Esophagus squamous epithelium (tissue), 5 donors: ENCODE measurements at regions not wholly inside any gene's neighbourhood (a gene's known extent, or its start where the extent isn't known, plus 50 kb on each side); places are given as distances from the start of the nearest gene placed in this dataset.

Experiments used
- DNase-seq: peaks from one replicate; lab custom pipeline; 2025; lab: John Stamatoyannopoulos, UW
- H3K27ac ChIP-seq, 4 donors: fragments of 200-600 bp; sonication (generic); one replicate each; pipeline ENCODE4 v1.5.1; 2016 to 2019; ENCODE audit warnings: mild to moderate bottlenecking in 1 of 4
- H3K27me3 ChIP-seq, 4 donors: fragments of 200-600 bp; sonication (generic); 1 replicate in 3 of 4; 2 replicates in 1 of 4; pipeline versions ENCODE4 v1.5.1 to v1.6.0; 2017 to 2021; ENCODE audit warnings: antibody characterized with exemption in 1 of 4
- H3K36me3 ChIP-seq, 3 donors: fragments of 200-600 bp; sonication (generic); one replicate each; pipeline ENCODE4 v1.5.1; 2016 to 2019
- H3K4me1 ChIP-seq, 3 donors: fragments of 200-600 bp; sonication (generic); one replicate each; pipeline ENCODE4 v1.5.1; 2017 to 2019
- H3K4me3 ChIP-seq, 4 donors: fragments of 200-600 bp; sonication (generic); 1 replicate in 3 of 4; 2 replicates in 1 of 4; pipeline ENCODE4 v1.5.1; 2016 to 2019; ENCODE audit warnings: mild to moderate bottlenecking in 2 of 4, moderate library complexity in 1 of 4
- H3K9me3 ChIP-seq, 3 donors: fragments of 200-600 bp; sonication (generic); one replicate each; pipeline ENCODE4 v1.5.1; 2016 to 2019
- CTCF ChIP-seq, 6 experiments: fragments of 450-650 bp in 4 of 6; fragments of 200-600 bp in 2 of 6; sonication (generic) in 2 of 6; IDR thresholded peaks; one replicate each; pipeline ENCODE4 v1.5.1; 2016 to 2019; ENCODE audit warnings: antibody characterized with exemption in 6 of 6, mild to moderate bottlenecking in 4 of 6, moderate library complexity in 4 of 6
- POLR2A ChIP-seq, 4 donors: fragments of 450-650 bp; IDR thresholded peaks; one replicate each; pipeline ENCODE4 v1.6.1; 2017; ENCODE audit warnings: antibody characterized with exemption in 4 of 4, mild to moderate bottlenecking in 4 of 4, moderate library complexity in 3 of 4
- WGBS, 2 donors: methylation state at CpG; one replicate each; pipeline ENCODE4 v1.1.5; 2018; 5-methylcytosine and 5-hydroxymethylcytosine counted together
- intact Hi-C: fragments of 100-400 bp; cut with DNase I; formaldehyde crosslinking; loops from one replicate; pipeline ENCODE4 v1.15.0; 2022
- donor health status: DM: yes; HTN: yes; CAD: no.

DNA sequence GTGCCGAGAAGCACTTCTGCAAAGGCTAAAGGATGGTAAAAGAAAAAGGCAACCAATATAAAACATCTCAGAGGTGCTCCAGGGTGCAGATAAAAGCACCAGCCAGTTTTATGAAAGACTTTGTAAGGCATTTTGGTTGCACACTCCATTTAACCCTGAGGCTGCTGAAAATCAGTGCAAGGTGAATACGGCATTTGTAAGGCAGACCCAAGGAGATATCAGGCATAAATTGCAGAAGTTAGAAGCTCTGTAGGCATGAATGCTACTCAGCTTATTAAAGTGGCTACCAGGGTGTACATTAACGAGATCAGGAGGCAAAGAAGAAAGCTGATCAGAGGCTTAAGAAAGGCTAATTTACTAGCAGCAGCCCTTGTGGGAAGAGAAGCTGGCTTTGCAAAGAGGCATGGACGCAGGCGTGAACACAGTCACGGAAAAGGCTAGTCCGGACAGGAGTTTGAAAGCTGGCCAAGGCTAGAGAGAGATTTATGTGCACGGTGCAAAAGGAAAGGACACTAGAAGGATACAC lies 99.6 kb downstream of the ZNF429 start:
- Histone ChIP-seq H3K4me1 (peaks cover 0 to 25% (median 0%) of the 10 kb centered on the region in 3 donors), H3K9me3 (peaks cover 0 to 5% (median 0%) of the 10 kb centered on the region in 3 donors), H3K27ac (peak overlapping the region; percentile 32 to 88 (median 57)), H3K27me3 (no peaks in the 10 kb centered on the region), H3K36me3 (no peaks in the 10 kb centered on the region), H3K4me3 (peak overlapping the region; percentile 29 to 57 (median 50))
- no peak for DNase-seq
- 11 to 23% methylated on average over 8 of the region's 8 CpGs for WGBS, 2 donors
- intact Hi-C loops: no loop called here
- TF ChIP-seq CTCF (IDR thresholded peaks at IDR 0.05) (no peak), POLR2A (IDR thresholded peaks at IDR 0.05) (no peak)
